Liver (tissue), 8 donors: ENCODE measurements at regions not wholly inside any gene's neighbourhood (a gene's known extent, or its start where the extent isn't known, plus 50 kb on each side); places are given as distances from the start of the nearest gene placed in this dataset.
A peak's percentile ranks its signal among the peaks of the same experiment; 100 is the strongest.

Experiments
- DNase-seq: peaks from one replicate; pipeline ENCODE4 v3.0.0-alpha.2; 2017; ENCODE audit warnings: low spot score
- H3K27ac ChIP-seq, 2 donors: one replicate each; pipeline ENCODE4 v1.7.0; 2013; ENCODE audit warnings: inconsistent platforms in 2 of 2, low read length in 2 of 2, control low read depth in 1 of 2, low read depth in 1 of 2, mild to moderate bottlenecking in 1 of 2
- H3K27me3 ChIP-seq, 4 donors: one replicate each; pipeline versions ENCODE4 v1.6.1 to v1.7.0; 2013; ENCODE audit warnings: low read length in 3 of 4, inconsistent platforms in 1 of 4, mild to moderate bottlenecking in 1 of 4, moderate library complexity in 1 of 4; ENCODE audit not compliant: control insufficient read depth in 4 of 4, insufficient read depth in 4 of 4
- H3K36me3 ChIP-seq, 4 donors: one replicate each; pipeline versions ENCODE4 v1.6.1 to v1.7.0; 2013; ENCODE audit warnings: low read length in 3 of 4, mild to moderate bottlenecking in 3 of 4, low read depth in 1 of 4, moderate library complexity in 1 of 4; ENCODE audit not compliant: control insufficient read depth in 4 of 4, insufficient read depth in 3 of 4
- H3K4me1 ChIP-seq, 4 donors: one replicate each; pipeline versions ENCODE4 v1.6.1 to v1.7.0; 2013; ENCODE audit warnings: low read length in 3 of 4, mild to moderate bottlenecking in 3 of 4, moderate library complexity in 1 of 4; ENCODE audit not compliant: control insufficient read depth in 4 of 4, insufficient read depth in 4 of 4
- H3K4me3 ChIP-seq, 3 donors: one replicate each; pipeline versions ENCODE4 v1.6.1 to v1.7.0; 2013; ENCODE audit warnings: low read length in 3 of 3, control low read depth in 1 of 3, low read depth in 1 of 3, mild to moderate bottlenecking in 1 of 3
- H3K9ac ChIP-seq, 2 donors: one replicate each; pipeline ENCODE4 v1.7.0; 2013; ENCODE audit warnings: low read length in 2 of 2, mild to moderate bottlenecking in 2 of 2, moderate library complexity in 2 of 2, control low read depth in 1 of 2, low read depth in 1 of 2
- H3K9me3 ChIP-seq, 4 donors: one replicate each; pipeline versions ENCODE4 v1.6.1 to v1.7.0; 2013; ENCODE audit warnings: low read length in 3 of 4; ENCODE audit not compliant: control insufficient read depth in 4 of 4
- CTCF ChIP-seq: fragments of 150-350 bp; IDR thresholded peaks from 2 replicates; pipeline ENCODE4 v1.5.1; 2017; ENCODE audit warnings: improper control_type of control experiment, low read depth, low read length; ENCODE audit not compliant: missing input control
- FOXA2 ChIP-seq: IDR thresholded peaks from 2 replicates; pipeline ENCODE4 v1.6.1; 2016; ENCODE audit warnings: antibody characterized with exemption
- GABPA ChIP-seq, 2 donors: IDR thresholded peaks in 1 of 2; conservative IDR thresholded peaks in 1 of 2; 2 replicates each; pipeline ENCODE4 v1.6.1; 2016; ENCODE audit warnings: antibody characterized with exemption in 2 of 2, mild to moderate bottlenecking in 1 of 2, moderate library complexity in 1 of 2
- HNF4A ChIP-seq, 2 donors: conservative IDR thresholded peaks; 2 replicates each; pipeline ENCODE4 v1.6.1; 2016; ENCODE audit warnings: antibody characterized with exemption in 2 of 2, mild to moderate bottlenecking in 2 of 2
- JUND ChIP-seq, 2 donors: IDR thresholded peaks; 2 replicates each; pipeline ENCODE4 v1.6.1; 2016; ENCODE audit warnings: antibody characterized with exemption in 2 of 2
- MAX ChIP-seq: IDR thresholded peaks from 2 replicates; pipeline ENCODE4 v1.6.1; 2016; ENCODE audit warnings: antibody characterized with exemption
- NR2F2 ChIP-seq: IDR thresholded peaks from 2 replicates; pipeline ENCODE4 v1.6.1; 2016; ENCODE audit warnings: antibody characterized with exemption
- RAD21 ChIP-seq, 2 donors: IDR thresholded peaks; 2 replicates each; pipeline ENCODE4 v1.6.1; 2016; ENCODE audit warnings: antibody characterized with exemption in 2 of 2, mild to moderate bottlenecking in 2 of 2
- RXRA ChIP-seq, 2 donors: IDR thresholded peaks; 2 replicates each; pipeline ENCODE4 v1.6.1; 2017 to 2018; ENCODE audit warnings: antibody characterized with exemption in 2 of 2, mild to moderate bottlenecking in 1 of 2
- SP1 ChIP-seq: IDR thresholded peaks from 2 replicates; pipeline ENCODE4 v1.6.1; 2018; ENCODE audit warnings: antibody characterized with exemption, mild to moderate bottlenecking
- YY1 ChIP-seq: IDR thresholded peaks from 2 replicates; pipeline ENCODE4 v1.6.1; 2016; ENCODE audit warnings: antibody characterized with exemption, mild to moderate bottlenecking
- ZBTB33 ChIP-seq: IDR thresholded peaks from 2 replicates; pipeline ENCODE4 v1.6.1; 2016; ENCODE audit warnings: antibody characterized with exemption
- WGBS: extraction: QIAGEN DNeasy Blood & Tissue Kit; methylation state at CpG from one replicate; pipeline ENCODE4 v1.1.7; 2013; 5-methylcytosine and 5-hydroxymethylcytosine counted together
- donor health status: healthy.
- donor health status: healthy.
- donor health status: healthy.
- donor health status: healthy.
- donor health status: healthy.

- no peak for TF ChIP-seq NR2F2
- TF ChIP-seq GABPA (IDR thresholded peaks at IDR 0.05 in 1 of 2, conservative IDR thresholded peaks at IDR 0.05 in 1 of 2): no peak
- TF ChIP-seq HNF4A (conservative IDR thresholded peaks at IDR 0.05): no peak
- TF ChIP-seq RXRA (IDR thresholded peaks at IDR 0.05): no peak
- no peak for TF ChIP-seq MAX
- no peak for TF ChIP-seq CTCF
- TF ChIP-seq YY1: no peak
- TF ChIP-seq ZBTB33: no peak
- no peak for TF ChIP-seq JUND (IDR thresholded peaks at IDR 0.05)
- TF ChIP-seq RAD21 (IDR thresholded peaks at IDR 0.05): no peak
- Histone ChIP-seq H3K4me3 (no peak overlapping the region), H3K9ac (no peak overlapping the region), H3K4me1 (no peaks in the 10 kb centered on the region), H3K9me3 (no peaks in the 10 kb centered on the region), H3K27me3 (no peaks in the 10 kb centered on the region), H3K27ac (no peak overlapping the region), H3K36me3 (no peaks in the 10 kb centered on the region)
- WGBS: 84% methylated on average over 2 of the region's 2 CpGs
- no peak for DNase-seq
These were observed 171.1 kb upstream of the RBMS1 start for GRCh38 chr2:160664603-160665140.

- peaks cover 0 to under 1% (median 0%) of the 10 kb centered on the region in 4 donors for H3K4me1 ChIP-seq
- no peak overlapping the region for H3K4me3 ChIP-seq
- no peak overlapping the region for H3K9ac ChIP-seq
- DNase-seq: no peak
- no peaks in the 10 kb centered on the region for H3K36me3 ChIP-seq
- TF ChIP-seq GABPA (IDR thresholded peaks at IDR 0.05 in 1 of 2, conservative IDR thresholded peaks at IDR 0.05 in 1 of 2) (no peak), JUND (IDR thresholded peaks at IDR 0.05) (peak; percentile 85 to 92), RAD21 (IDR thresholded peaks at IDR 0.05) (peak in 1 of 2 donors; percentile 26), NR2F2 (peak; percentile 50), FOXA2 (no peak), CTCF (no peak), RXRA (IDR thresholded peaks at IDR 0.05) (peak; percentile 56), SP1 (peak; percentile 34)
- H3K27ac ChIP-seq: peak overlapping the region in 1 of 2 donors; percentile 69
- H3K27me3 ChIP-seq: no peaks in the 10 kb centered on the region
- no peaks in the 10 kb centered on the region for H3K9me3 ChIP-seq
- WGBS: 44% methylated on average over 5 of the region's 5 CpGs
These were observed 172.8 kb upstream of the RBMS1 start for GRCh38 chr2:160666154-160667060.
